Panc1 (cell line): ENCODE measurements at regions not wholly inside any gene's neighbourhood (a gene's known extent, or its start where the extent isn't known, plus 50 kb on each side); places are given as distances from the start of the nearest gene placed in this dataset.

Experiments
- ATAC-seq: fragments of 200-7000 bp; cut with Tn5 transposase; 2 replicates; pipeline ENCODE4 v1.9.1; 2020; ENCODE audit warnings: mild to moderate bottlenecking, moderate library complexity
- BruUV-seq: library from RNA; stranded (reverse); fragments of 400-500 nt; replicated peaks from 2 replicates; lab custom pipeline; 2021; lab: Mats Ljungman, UMichigan
- CTCF ChIA-PET: fragments of 300-600 bp; sonication (Branson Sonifier 250); formaldehyde crosslinking; loops from one replicate; lab custom pipeline; 2022; ENCODE audit warnings: antibody characterized with exemption; lab: Charles Lee
- POLR2A ChIA-PET: fragments of 300-600 bp; sonication (Branson Sonifier 250); formaldehyde crosslinking; loops from one replicate; lab custom pipeline; 2022; ENCODE audit warnings: antibody characterized with exemption; lab: Charles Lee
- DNase-seq: peaks from one replicate; pipeline ENCODE4 v3.0.0-alpha.2; 2010; ENCODE audit warnings: low read depth, low spot score
- H3K27ac ChIP-seq: 2 replicates; pipeline ENCODE4 v1.5.1; 2011; ENCODE audit warnings: mild to moderate bottlenecking, low read length, inconsistent platforms
- H3K27me3 ChIP-seq: fragments of 200-500 bp; sonication (Bioruptor generic); 2 replicates; pipeline ENCODE4 v1.6.0; 2014; ENCODE audit warnings: low read length, inconsistent platforms; ENCODE audit not compliant: control insufficient read depth, insufficient read depth
- H3K36me3 ChIP-seq: fragments of 200-500 bp; sonication (Bioruptor generic); 2 replicates; pipeline ENCODE4 v1.5.1; 2014; ENCODE audit warnings: inconsistent platforms, mild to moderate bottlenecking, low read length, moderate library complexity; ENCODE audit not compliant: control insufficient read depth, insufficient read depth
- H3K4me1 ChIP-seq: 2 replicates; pipeline ENCODE4 v1.5.1; 2011; ENCODE audit warnings: inconsistent platforms, mild to moderate bottlenecking, low read length, moderate library complexity; ENCODE audit not compliant: control insufficient read depth, insufficient read depth
- H3K4me3 ChIP-seq, 2 experiments: 2 replicates each; pipeline ENCODE4 v1.5.1; 2011 to 2012; ENCODE audit warnings: low read depth in 2 of 2, low read length in 2 of 2, mild to moderate bottlenecking in 2 of 2, inconsistent platforms in 1 of 2, moderate library complexity in 1 of 2
- H3K9me3 ChIP-seq: fragments of 200-500 bp; sonication (Bioruptor generic); 2 replicates; pipeline ENCODE4 v1.5.1; 2014; ENCODE audit warnings: low read depth, mild to moderate bottlenecking, inconsistent platforms, low read length, moderate library complexity; ENCODE audit not compliant: control insufficient read depth, insufficient read depth
- CTCF ChIP-seq: fragments of 450-650 bp; IDR thresholded peaks from 2 replicates; pipeline ENCODE4 v1.5.1; 2017; ENCODE audit warnings: mild to moderate bottlenecking
- POLR2AphosphoS5 ChIP-seq: IDR thresholded peaks from 2 replicates; pipeline ENCODE4 v1.6.1; 2012; ENCODE audit warnings: mild to moderate bottlenecking, low read depth, low read length, moderate library complexity
- REST ChIP-seq, 2 experiments: IDR thresholded peaks; 2 replicates each; pipeline ENCODE4 v1.6.1; 2011 to 2012; ENCODE audit warnings: low read depth in 2 of 2, control low read depth in 1 of 2, low read length in 1 of 2, mild to moderate bottlenecking in 1 of 2, moderate library complexity in 1 of 2; ENCODE audit not compliant: insufficient read depth in 1 of 2
- SIN3A ChIP-seq: IDR thresholded peaks from 2 replicates; pipeline ENCODE4 v1.6.1; 2012; ENCODE audit warnings: low read depth, mild to moderate bottlenecking, low read length, moderate library complexity, borderline replicate concordance; ENCODE audit not compliant: insufficient read depth
- TCF7L2 ChIP-seq: IDR thresholded peaks from 2 replicates; pipeline ENCODE4 v1.6.1; 2011; ENCODE audit warnings: mild to moderate bottlenecking, low read depth, low read length, inconsistent platforms
- in situ Hi-C: cut with HindIII; loops from 2 replicates; pipeline ENCODE4 v1.10.0; 2016; ENCODE audit warnings: low sequenced_read_pairs, low pct_unique_long_range_greater_than_20kb
- intact Hi-C: fragments of 100-400 bp; cut with micrococcal nuclease; formaldehyde crosslinking; loops from one replicate; pipeline ENCODE4 v1.10.0; 2022; ENCODE audit not compliant: unreplicated experiment

GRCh38 chr17:33803199-33803685 lies 451.8 kb upstream of the CCL2 start:
- Histone ChIP-seq H3K27ac (no peak overlapping the region), H3K4me3 (no peak overlapping the region), H3K4me1 (no peaks in the 10 kb centered on the region), H3K36me3 (no peaks in the 10 kb centered on the region), H3K9me3 (no peaks in the 10 kb centered on the region), H3K27me3 (peaks cover 12% of the 10 kb centered on the region)
- DNase-seq (no peak), ATAC-seq (no peak)
- TF ChIP-seq SIN3A = no peak
- no peak for TF ChIP-seq REST (IDR thresholded peaks at IDR 0.05; ENCODE audit: insufficient read depth in 1 of 2, low read depth in 2 of 2, low read length in 1 of 2)
- TF ChIP-seq TCF7L2 = no peak
- TF ChIP-seq CTCF = no peak
- TF ChIP-seq POLR2AphosphoS5 = no peak
- ChIA-PET POLR2A (no interaction called here), CTCF (no interaction called here)
- in situ Hi-C loops = no loop called here
- intact Hi-C loops = no loop called here
- no TSS peak for BruUV-seq

GRCh38 chr17:33803686-33804085 lies 451.4 kb upstream of the CCL2 start:
- CTCF ChIA-PET = no interaction called here
- intact Hi-C loops = no loop called here

More at GRCh38 chr17:33803686-33804085, 451.4 kb upstream of the CCL2 start:
- no peak for ATAC-seq
- no peak for TF ChIP-seq POLR2AphosphoS5
- no peak for TF ChIP-seq CTCF
- TF ChIP-seq TCF7L2 = no peak
- TF ChIP-seq SIN3A = no peak
- no peak for TF ChIP-seq REST (IDR thresholded peaks at IDR 0.05; ENCODE audit: insufficient read depth in 1 of 2, low read depth in 2 of 2, low read length in 1 of 2)
- Histone ChIP-seq H3K9me3 (no peaks in the 10 kb centered on the region), H3K4me1 (no peaks in the 10 kb centered on the region), H3K27ac (no peak overlapping the region), H3K36me3 (no peaks in the 10 kb centered on the region), H3K27me3 (peaks cover 12% of the 10 kb centered on the region), H3K4me3 (no peak overlapping the region)
- DNase-seq = no peak
- POLR2A ChIA-PET = no interaction called here
- in situ Hi-C loops = no loop called here
- no TSS peak for BruUV-seq
